ENCODE measurements at regions not wholly inside any gene's neighbourhood (a gene's known extent, or its start where the extent isn't known, plus 50 kb on each side); places are given as distances from the start of the nearest gene placed in this dataset.
"Not testable (repeated sequence)": the region's sequence is repeated elsewhere in the genome, so short reads cannot be mapped to it uniquely, and the experiment has no call there.

DNA sequence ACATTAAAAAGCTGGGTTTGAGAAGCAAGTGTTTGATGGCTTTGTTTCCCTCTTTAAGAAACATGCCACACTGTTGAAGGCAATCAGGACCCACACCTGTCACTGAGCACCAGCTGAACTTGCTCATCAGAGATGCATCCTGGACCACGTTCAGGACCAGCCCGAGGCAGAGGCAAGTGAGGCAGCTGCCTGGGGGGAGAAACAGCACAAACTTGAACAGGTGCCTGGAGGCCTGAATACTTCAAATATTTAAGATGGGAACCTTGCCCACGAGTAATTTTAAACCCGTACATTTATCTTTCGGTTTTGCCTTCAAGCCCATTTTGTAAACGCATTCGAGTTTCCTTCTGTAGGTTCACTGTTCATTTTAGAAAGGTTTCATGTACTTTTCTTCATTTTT, 421.3 kb downstream of the NYAP2 start:
- no peak for DNase-seq (ENCODE audit: low read depth)

DNA sequence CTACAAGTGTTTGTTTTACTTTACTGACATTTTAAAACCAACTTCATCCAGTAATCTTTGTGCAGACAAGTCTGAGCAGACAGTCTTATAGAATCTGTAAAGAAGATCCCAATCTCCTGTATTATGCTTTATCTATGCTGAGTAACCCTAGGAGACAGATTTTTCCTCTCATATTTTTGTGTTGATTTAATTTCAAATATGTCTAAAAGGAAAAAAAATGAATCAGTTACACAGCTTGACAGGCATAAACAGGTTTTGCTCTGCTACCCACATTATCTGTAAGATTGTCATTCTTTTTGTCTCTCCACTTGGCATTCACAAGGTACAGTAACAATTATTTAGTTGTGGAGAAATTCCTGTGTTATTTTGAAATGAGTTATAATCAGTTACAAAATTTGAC, 415.0 kb downstream of the NYAP2 start:
- DNase-seq (ENCODE audit: low read depth): no peak

DNA sequence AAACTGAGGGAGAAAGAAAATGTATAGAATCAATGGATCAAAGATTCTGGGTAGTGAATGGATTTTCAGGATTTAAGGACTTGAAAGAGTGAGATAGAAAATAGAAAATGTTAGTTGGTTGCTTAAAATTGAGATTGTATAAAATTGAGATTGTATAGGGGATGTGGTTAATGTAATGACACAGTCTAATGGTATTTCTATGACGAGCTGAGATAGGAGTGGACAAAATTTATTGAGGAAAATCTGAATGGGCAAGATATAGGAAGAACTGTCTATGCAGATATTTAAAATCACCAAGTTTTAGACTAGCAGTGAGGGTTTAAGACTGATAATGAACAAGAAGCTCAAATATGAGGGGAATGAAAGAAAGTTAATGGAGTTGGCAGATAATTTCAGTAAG, 406.6 kb downstream of the NYAP2 start:
- DNase-seq (ENCODE audit: low read depth): peak; percentile 8

DNA sequence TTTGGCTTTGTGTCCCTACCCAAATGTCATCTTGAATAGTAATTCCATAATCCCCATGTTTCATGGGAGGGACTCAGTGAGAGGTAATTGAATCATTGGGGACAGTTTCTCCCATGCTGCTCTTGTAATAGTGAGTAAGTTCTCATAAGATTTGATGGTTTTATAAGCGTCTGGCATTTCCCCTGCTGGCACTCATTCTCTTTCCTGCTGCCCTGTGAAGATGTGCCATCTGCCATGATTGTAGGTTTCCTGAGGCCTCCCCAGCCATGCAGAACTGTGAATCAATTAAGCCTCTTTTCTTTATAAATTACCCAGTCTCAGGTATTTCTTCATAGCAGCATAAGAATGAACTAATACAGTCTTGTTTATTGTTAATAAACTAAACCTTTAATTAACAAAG, 402.6 kb downstream of the NYAP2 start:
- DNase-seq (ENCODE audit: low read depth): not testable (repeated sequence)

DNA sequence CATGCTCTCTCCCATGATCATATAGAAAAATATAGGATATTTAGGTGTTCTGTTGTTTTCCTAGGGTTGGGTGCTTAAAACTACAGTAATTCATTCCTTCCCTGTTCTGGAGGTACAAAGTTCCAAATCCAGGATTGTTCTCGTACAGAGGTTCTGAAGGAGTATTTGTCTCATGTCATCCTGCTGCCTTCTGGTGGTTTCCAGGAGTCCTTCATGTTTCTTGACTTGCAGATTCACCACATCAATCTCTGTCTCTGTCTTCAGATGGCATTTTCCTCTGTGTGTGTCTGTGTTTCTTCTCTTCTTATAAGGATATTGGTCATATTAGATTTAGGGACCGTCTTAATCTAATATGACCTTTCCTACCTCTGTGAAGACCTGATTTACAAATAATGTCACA, 397.9 kb downstream of the NYAP2 start:
- peak; percentile 5 for DNase-seq (ENCODE audit: low read depth)

DNA sequence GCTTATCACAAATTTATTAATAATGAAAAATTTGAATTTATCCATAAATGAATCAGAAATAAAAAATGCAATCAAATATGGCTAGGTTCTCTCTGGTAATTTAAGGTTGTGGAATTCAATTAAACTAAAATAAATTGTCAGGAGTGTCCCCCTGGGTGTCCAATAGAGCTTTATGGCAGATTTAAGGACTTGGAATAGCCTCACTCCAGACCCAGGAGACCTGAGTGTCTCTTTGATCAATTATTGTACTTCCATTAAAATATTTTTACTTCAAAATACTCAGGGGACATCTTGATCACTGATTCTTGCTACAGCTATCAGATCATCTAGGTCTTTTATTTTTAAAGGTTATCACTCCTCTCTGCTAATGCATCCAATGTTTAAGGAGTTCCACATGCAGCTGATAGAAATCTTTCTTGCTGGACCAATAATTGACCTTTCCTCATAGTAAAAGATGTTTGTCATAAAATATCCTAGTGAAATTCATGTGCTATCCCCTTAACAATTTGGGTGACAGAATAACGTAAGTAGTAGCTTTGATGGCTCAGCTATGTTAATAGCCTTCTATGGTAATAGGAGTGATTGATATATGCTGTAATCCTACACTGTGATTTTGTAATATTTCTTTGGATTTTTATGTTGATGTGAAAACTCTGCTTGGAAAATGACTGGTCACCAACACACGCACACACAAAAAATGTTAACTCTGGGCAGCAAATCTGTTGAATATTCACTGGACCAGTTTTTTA, 395.3 kb downstream of the NYAP2 start:
- DNase-seq (ENCODE audit: low read depth): no peak

DNA sequence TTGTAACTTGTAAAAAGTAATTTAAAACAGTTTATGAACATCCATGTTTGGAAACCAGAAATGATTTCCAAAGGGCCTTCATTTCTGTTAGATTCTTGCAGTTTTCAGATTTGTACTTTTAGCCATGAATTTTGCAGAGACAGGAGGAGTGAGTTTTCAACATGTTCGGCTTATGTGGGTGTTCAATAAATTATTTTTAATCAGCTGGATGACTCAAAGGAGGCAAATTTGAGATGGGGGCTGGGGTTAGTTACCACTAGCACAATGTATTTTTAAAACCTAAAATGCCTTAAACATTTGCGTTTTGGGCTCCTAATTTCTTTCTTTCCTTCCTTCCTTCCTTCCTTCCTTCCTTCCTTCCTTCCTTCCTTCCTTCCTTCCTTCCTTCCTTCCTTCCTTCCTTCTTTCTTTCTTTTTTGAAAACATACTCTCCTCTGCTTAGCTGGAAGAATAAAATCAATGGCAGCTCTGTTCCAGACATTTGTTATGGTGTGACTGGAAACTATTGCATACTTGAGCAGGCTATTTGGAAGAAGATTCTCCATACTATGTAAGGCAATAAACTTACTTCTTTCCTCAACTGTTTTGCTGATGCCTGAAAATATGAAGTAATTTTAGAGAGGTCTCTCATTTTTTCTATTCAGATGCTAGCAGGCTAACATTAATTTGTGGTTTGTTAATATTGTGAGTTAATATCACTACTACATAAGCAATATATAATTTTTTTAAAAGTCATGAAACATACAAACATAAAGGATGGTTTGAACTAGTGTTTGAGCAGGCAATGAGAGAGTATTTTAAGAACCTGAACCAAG, 394.4 kb downstream of the NYAP2 start:
- DNase-seq (ENCODE audit: low read depth): no peak

DNA sequence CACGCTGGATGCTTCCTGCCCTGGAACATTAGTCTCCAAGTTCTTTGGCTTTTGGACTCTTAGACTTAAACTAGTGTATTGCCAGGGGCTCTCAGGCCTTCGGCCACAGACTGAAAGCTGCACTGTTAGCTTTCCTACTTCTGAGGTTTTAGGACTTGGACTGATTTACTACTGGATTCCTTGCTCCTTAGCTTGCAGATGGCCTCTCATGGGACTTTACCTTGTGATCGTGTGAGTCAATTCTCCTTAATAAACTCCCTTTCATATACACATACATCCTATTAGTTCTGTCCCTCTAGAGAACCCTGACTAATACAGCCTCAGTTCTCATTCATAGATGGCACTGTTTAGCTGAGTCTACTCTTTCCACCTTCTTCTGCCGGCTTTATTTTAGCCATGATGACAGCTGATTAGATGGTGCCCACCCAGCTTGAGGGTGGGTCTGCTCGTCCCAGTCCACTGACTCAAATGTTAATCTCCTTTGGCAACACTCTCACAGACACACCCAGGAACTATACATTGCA, 389.1 kb downstream of the NYAP2 start:
- no peak for DNase-seq (ENCODE audit: low read depth)

DNA sequence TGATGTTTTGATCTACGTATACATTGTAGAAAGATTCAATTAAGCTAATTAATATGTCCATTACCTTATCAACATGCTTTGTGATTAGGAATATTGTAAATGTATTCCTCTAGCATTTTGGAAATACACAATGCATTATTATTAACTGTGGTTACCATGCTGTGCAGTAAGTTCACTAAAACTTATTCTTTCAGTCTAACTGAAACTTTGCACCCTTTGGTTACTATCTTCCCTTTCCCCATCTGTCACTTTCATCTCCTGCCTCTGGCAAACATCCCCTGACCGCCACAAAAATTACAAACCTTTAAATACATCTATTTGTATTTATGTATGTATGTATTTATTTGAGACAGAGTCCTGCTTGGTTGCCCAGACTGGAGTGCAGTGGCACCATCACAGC, 388.0 kb downstream of the NYAP2 start:
- no peak for DNase-seq (ENCODE audit: low read depth)

DNA sequence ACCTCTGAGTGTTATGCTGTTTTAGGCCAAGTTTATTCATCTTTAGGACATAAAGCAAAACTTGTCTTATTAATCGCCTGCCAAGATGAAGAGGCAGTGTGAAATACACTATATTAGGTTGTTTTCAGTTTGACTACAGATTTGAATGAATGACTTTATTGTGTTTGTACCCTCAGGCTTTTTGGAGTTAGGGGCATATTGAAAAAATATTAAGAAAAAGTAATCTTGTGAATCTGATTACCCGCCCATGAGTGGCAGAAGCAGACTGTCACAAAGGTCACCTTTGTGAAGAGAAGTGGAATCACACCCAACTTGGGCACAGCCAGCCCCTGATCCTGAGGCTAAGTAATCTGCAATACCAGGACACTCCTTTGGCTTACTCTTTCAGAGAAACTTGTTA, 382.5 kb downstream of the NYAP2 start:
- DNase-seq (ENCODE audit: low read depth): no peak

DNA sequence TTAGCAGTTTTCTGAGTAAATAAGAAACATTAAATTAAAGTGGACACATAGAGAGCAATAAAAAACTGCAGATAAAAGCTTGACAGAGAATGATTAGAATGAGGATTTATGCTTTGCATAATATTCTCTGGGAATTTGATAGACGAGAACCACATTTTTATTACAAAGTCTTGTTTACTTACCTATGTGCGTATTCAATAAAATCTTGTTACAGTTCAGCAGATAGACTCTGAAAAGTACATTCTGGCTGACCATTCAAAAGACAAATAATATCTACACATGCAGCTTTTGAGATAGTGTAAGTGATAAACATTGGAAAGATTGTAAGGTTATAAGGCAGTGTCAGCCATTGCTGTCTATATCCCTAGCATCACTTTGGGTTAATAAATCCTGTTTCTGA, 381.6 kb downstream of the NYAP2 start:
- DNase-seq (ENCODE audit: low read depth): no peak

DNA sequence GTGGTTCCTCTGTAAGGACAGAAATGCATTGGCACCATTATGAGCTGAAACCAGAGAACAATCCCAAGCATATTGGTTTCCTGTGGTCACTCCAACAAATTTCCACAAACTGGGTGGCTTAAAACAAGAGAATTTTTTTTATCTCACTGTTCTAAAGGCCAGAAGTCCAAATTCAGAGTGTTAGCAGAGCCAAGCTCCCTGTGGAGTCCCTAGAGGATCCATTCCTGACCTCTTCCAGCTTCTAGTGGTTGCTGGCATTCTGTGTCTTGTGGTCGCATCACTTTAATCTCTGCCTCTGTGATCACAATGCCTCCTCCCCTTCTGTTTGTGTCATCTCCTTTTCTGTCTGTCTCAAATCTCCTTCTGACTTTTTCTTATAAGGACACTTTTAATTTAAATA, 380.3 kb downstream of the NYAP2 start:
- DNase-seq (ENCODE audit: low read depth): no peak

DNA sequence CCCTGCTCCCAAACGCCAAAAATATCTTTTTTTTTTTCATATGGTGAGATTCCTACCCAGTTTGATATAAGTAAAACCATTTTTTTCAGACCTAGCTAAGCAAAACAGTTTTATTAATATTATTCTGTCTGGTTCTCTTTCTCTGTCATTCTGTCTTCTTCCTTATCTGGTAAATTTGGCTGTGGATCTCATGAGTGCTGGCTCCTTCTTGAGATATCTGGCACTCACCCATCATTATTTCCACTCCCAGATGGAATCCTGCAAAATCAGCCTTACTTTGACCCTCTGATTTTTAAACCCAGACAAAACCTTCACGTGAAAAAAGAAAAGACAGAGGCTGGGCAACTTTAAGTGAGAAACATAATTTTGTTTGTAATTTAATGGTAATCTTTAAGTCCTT, 373.6 kb downstream of the NYAP2 start:
- no peak for DNase-seq (ENCODE audit: low read depth)

DNA sequence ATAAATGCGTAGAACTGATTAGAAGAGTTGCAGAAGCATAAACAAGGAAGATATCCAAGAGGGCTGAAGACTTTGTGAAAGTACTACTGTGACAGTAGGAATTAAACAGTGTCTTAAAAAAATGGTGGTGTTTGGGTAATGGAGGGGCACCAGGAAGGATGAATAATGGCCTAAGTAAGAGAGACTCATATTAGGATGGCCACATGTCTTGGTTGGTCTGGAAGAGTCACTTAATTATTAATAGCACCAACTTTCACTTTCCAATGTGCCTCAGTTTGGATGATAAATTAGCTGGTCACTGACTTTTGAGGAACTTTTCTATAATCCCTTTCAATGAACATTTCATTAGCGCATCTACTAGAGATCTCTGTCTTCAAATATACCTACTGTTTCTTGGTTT, 372.2 kb downstream of the NYAP2 start:
- DNase-seq (ENCODE audit: low read depth): no peak

DNA sequence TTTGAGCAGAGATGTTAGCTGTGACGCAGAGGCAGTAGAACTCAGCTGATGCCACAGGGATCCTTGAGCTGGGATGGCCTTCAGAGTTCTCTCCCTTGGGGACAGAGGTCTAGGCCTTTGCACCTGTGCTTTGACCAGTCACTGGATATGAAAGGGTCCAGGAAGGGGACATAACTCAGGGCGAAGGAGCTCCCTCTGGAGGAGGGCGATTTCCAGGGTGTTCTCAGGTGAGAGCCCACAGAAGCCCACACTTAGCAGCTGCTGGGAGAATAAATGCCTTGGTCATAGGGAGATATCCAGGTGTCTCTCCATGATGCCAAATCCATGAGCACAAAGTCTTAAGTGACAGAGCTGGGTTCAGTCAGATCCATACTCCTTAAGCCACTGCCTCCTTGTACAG, 369.2 kb downstream of the NYAP2 start:
- DNase-seq (ENCODE audit: low read depth): no peak

DNA sequence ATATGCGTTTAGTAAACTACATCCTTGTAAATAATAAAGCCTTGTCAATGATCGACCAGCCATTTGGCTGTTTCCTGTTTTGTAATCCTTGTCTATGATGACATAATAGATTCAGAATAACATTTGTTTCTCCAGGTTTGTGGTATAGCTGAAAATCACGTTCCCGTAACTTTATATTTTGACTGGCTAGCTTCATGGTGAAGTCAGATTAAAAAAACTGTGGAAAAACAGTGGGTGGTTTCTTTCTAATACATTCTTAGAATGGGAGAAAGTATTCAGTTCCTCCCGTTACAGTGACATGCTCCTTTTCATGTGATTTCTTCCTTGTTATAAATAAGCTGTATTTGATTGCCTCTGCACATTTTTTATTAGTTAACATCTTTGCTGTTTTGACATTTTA, 366.9 kb downstream of the NYAP2 start:
- DNase-seq (ENCODE audit: low read depth): no peak

DNA sequence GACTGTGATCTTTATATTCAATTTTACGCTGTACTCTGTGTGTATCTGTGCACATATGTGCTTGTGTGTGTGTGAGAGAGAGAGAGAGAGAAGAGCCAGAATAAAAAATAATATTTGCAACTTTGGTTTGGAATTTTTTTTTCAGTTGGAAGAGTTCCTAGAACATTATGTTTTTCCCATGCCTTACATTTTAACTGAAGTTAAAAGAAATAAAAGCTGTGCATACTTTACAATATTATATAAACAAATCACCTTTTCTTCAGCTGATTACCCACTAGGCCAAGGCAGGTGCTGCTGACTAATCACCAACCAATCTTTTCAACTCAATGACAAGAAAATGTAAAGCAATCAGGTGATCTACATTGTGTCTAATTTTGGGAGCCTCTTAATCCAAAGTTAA, 366.3 kb downstream of the NYAP2 start:
- DNase-seq (ENCODE audit: low read depth): no peak

DNA sequence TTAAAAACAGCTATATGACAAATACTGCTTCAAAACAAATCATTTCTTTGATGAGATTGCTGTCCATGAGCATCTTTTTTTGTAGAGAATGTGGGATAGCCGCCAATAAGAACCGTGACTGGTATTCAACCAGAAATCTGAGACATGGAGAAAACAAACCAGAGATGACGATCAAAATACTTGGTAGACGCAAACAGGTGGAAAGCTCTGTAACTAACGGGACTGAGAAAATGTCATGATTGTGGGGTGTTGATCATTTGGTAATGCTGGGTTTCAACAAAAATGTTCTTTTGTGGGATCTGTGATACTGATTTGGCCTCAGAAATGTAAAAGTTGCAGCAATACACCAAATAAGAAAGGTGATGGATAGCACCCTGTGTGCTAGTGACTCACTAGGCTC, 364.8 kb downstream of the NYAP2 start:
- DNase-seq (ENCODE audit: low read depth): no peak

DNA sequence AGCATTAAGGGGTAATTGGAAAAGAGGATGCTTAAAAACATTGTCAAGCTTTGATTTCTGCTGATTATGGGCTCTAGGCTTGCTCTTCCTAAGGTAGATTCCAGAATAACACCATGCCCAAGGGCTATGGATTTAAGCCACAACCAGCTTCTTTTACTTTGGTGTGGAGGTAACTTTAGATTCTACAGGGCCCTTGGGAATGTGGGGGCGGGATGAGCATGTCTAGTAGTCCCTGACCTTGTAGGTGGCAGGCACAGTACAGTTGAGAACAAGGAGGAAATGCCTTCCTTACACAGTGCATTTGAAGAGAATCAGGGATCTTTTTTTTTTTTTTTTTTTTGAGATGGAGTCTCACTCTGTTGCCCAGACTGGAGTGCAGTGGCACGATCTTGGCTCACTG, 364.2 kb downstream of the NYAP2 start:
- DNase-seq (ENCODE audit: low read depth): no peak

DNA sequence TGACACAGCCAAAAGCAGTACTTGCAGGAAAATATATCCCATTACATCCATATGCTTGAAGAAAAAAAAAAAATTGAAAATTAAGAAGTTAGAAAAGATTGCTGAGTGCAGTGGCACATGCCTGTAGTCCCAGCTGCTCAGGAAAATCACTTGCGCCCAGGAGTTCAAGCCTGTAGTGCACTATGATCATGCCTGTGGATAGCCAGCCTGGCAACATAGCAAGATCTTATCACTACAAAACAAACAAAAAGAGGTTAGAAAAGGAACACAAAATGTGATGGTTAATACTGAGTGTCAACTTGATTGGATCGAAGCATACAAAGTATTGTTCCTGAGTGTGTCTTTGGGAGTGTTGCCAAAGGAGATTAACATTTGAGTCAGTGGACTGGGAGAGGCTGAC, 361.9 kb downstream of the NYAP2 start:
- no peak for DNase-seq (ENCODE audit: low read depth)

DNA sequence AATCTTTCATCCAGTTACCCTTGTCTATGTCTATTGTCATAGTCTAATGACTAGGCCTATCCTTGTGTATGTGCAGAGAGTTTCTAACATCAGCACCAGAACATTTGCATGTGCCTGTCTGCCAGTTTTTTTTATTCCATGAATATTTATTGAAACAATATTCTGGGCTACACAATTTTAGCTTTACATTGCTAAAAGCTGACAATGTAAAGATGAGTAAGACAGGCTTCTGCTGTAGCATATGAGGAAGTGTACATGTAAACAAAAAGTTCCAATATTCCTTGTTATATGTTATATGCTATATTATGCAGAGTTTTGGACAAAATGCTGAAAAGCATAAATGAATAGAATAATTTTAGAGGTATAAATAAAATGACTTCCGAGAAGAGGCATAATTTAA, 357.7 kb downstream of the NYAP2 start:
- DNase-seq (ENCODE audit: low read depth): no peak

DNA sequence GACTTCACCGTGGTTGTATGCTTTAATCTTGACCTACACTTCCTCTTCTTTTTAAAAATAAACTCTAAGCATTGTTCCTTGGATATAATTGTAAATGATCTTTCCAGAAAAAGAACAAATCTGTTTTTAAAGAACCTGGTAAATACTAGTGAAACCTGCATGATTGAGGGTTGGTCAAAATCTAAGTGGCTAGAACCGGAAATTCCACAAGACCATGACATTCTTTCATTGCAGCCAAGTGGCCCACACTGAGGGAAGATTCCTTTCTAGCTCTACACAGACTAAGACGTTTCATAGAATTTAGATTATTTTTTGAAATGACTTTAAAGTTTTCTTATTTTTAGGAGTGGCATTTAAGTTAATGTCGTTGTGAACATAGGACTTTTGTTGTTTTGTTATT, 356.7 kb downstream of the NYAP2 start:
- DNase-seq (ENCODE audit: low read depth): peak; percentile 12

DNA sequence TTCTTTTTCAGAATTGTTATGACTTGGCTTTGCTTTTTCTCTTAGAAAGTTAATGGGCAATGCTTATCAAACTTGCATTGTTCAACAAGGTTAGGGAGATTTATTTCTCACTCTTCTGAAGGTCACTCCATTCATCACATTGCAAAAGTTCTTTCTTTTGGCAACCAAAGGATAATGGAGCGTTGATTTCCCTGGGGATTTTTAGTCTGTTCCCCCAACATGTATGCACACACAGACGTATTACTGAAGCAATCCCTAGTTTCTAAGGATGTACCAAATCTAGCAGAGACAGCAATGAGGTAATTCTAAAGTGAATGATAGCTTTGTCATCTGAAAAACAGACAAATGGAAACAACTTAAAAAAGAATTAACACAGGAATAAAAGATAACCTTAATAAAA, 349.1 kb downstream of the NYAP2 start:
- DNase-seq (ENCODE audit: low read depth): no peak

DNA sequence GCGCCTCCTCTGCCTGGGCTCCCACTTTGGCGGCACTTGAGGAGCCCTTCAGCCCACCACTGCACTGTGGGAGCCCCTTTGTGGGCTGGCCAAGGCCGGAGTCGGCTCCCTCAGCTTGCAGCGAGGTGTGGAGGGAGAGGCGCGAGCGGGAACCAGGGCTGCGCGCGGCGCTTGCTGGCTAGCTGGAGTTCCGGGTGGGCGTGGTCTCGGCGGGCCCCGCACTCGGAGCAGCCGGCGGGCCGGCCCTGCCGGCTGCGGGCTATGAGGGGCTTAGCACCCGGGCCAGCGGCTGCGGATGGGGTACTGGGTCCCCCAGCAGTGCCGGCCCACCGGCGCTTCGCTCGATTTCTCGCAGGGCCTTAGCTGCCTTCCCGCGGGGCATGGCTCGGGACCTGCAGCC, 344.5 kb downstream of the NYAP2 start:
- not testable (repeated sequence) for DNase-seq (ENCODE audit: low read depth)
